Osteoblast (primary cell): ENCODE measurements at regions not wholly inside any gene's neighbourhood (a gene's known extent, or its start where the extent isn't known, plus 50 kb on each side); places are given as distances from the start of the nearest gene placed in this dataset.

ENCODE experiments used
- DNase-seq: peaks from one replicate; pipeline ENCODE4 v3.0.0; 2011; ENCODE audit warnings: low spot score, mixed read lengths; ENCODE audit not compliant: insufficient read length; ENCODE audit errors: missing footprints
- H2AFZ ChIP-seq: 2 replicates; pipeline ENCODE4 v1.6.0; 2011; ENCODE audit warnings: mild to moderate bottlenecking, low read length
- H3K27ac ChIP-seq: 2 replicates; pipeline ENCODE4 v1.5.1; 2011; ENCODE audit warnings: mild to moderate bottlenecking, low read depth, low read length, moderate library complexity
- H3K27me3 ChIP-seq: 2 replicates; pipeline ENCODE4 v1.6.0; 2012; ENCODE audit warnings: mild to moderate bottlenecking, control low read depth, inconsistent platforms, low read length, moderate library complexity; ENCODE audit not compliant: insufficient read depth
- H3K36me3 ChIP-seq: 2 replicates; pipeline ENCODE4 v1.5.1; 2011; ENCODE audit warnings: mild to moderate bottlenecking, low read length, control low read depth, moderate library complexity; ENCODE audit not compliant: insufficient read depth
- H3K4me1 ChIP-seq: 2 replicates; pipeline ENCODE4 v1.5.1; 2011; ENCODE audit warnings: mild to moderate bottlenecking, low read length, control low read depth, moderate library complexity; ENCODE audit not compliant: insufficient read depth
- H3K4me2 ChIP-seq: 2 replicates; pipeline ENCODE4 v1.6.0; 2011; ENCODE audit warnings: mild to moderate bottlenecking, low read length; ENCODE audit not compliant: insufficient read depth
- H3K4me3 ChIP-seq: fragments of 200-600 bp; sonication (generic); 3 replicates; pipeline ENCODE4 v1.5.1; 2012; ENCODE audit warnings: mild to moderate bottlenecking, low read length, inconsistent platforms; ENCODE audit not compliant: insufficient read depth
- H3K79me2 ChIP-seq: 2 replicates; pipeline ENCODE4 v1.6.0; 2012; ENCODE audit warnings: mild to moderate bottlenecking, low read length, control low read depth, inconsistent platforms; ENCODE audit not compliant: insufficient read depth
- H3K9me3 ChIP-seq: 2 replicates; pipeline ENCODE4 v1.5.1; 2011; ENCODE audit warnings: low read depth, low read length, control low read depth
- H4K20me1 ChIP-seq: 2 replicates; pipeline ENCODE4 v1.6.0; 2012; ENCODE audit warnings: mild to moderate bottlenecking, low read length, control low read depth; ENCODE audit not compliant: insufficient read depth
- CTCF ChIP-seq: IDR thresholded peaks from 2 replicates; pipeline ENCODE4 v1.5.1; 2011; ENCODE audit warnings: mild to moderate bottlenecking, low read depth, low read length, moderate library complexity; ENCODE audit errors: extremely low read depth

GRCh38 chr2:234672498-234673150, 175.7 kb upstream of the ARL4C start:
- TF ChIP-seq CTCF = no peak
- H3K9me3 ChIP-seq = no peaks in the 10 kb centered on the region
- H3K79me2 ChIP-seq = no peaks in the 10 kb centered on the region
- DNase-seq = no peak
- H2AFZ ChIP-seq = no peak overlapping the region
- no peak overlapping the region for H3K27ac ChIP-seq
- no peak overlapping the region for H3K4me2 ChIP-seq
- no peak overlapping the region for H3K4me3 ChIP-seq
- H3K36me3 ChIP-seq = no peaks in the 10 kb centered on the region
- no peaks in the 10 kb centered on the region for H3K27me3 ChIP-seq
- H3K4me1 ChIP-seq = peaks cover 32% of the 10 kb centered on the region
- no peaks in the 10 kb centered on the region for H4K20me1 ChIP-seq

GRCh38 chr2:234671716-234672115, 174.8 kb upstream of the ARL4C start:
- no peak overlapping the region for H2AFZ ChIP-seq
- no peak overlapping the region for H3K27ac ChIP-seq
- no peak overlapping the region for H3K4me3 ChIP-seq
- no peaks in the 10 kb centered on the region for H3K36me3 ChIP-seq
- TF ChIP-seq CTCF = no peak
- no peaks in the 10 kb centered on the region for H4K20me1 ChIP-seq
- H3K79me2 ChIP-seq = no peaks in the 10 kb centered on the region
- H3K9me3 ChIP-seq = no peaks in the 10 kb centered on the region
- H3K4me1 ChIP-seq = peaks cover 32% of the 10 kb centered on the region
- no peaks in the 10 kb centered on the region for H3K27me3 ChIP-seq
- H3K4me2 ChIP-seq = no peak overlapping the region
- DNase-seq = no peak

GRCh38 chr2:234671231-234671630, 174.3 kb upstream of the ARL4C start:
- no peak overlapping the region for H2AFZ ChIP-seq
- no peak for TF ChIP-seq CTCF
- no peaks in the 10 kb centered on the region for H3K27me3 ChIP-seq
- no peaks in the 10 kb centered on the region for H3K79me2 ChIP-seq
- H3K9me3 ChIP-seq = no peaks in the 10 kb centered on the region
- H3K36me3 ChIP-seq = no peaks in the 10 kb centered on the region
- no peak overlapping the region for H3K4me3 ChIP-seq
- H4K20me1 ChIP-seq = no peaks in the 10 kb centered on the region
- no peak overlapping the region for H3K27ac ChIP-seq
- H3K4me1 ChIP-seq = peaks cover 32% of the 10 kb centered on the region
- no peak for DNase-seq
- no peak overlapping the region for H3K4me2 ChIP-seq

- H3K4me3 ChIP-seq = no peak overlapping the region
- peaks cover 32% of the 10 kb centered on the region for H3K4me1 ChIP-seq
- no peak overlapping the region for H3K4me2 ChIP-seq
- H3K27ac ChIP-seq = no peak overlapping the region
- TF ChIP-seq CTCF = no peak
- no peaks in the 10 kb centered on the region for H4K20me1 ChIP-seq
- no peaks in the 10 kb centered on the region for H3K79me2 ChIP-seq
- H3K27me3 ChIP-seq = no peaks in the 10 kb centered on the region
- no peaks in the 10 kb centered on the region for H3K36me3 ChIP-seq
- H3K9me3 ChIP-seq = no peaks in the 10 kb centered on the region
- no peak overlapping the region for H2AFZ ChIP-seq
- DNase-seq = no peak
Measured at GRCh38 chr2:234670806-234671205, 173.9 kb upstream of the ARL4C start.
